Erythroblast (primary cell): ENCODE measurements at regions not wholly inside any gene's neighbourhood (a gene's known extent, or its start where the extent isn't known, plus 50 kb on each side); places are given as distances from the start of the nearest gene placed in this dataset.

ENCODE experiments used
- GATA1 ChIP-seq: IDR thresholded peaks from 2 replicates; pipeline ENCODE4 v1.6.1; 2011; ENCODE audit warnings: low read depth, mild to moderate bottlenecking, control low read depth, low read length, moderate library complexity
- POLR2A ChIP-seq: IDR thresholded peaks from 2 replicates; pipeline ENCODE4 v1.6.1; 2011; ENCODE audit warnings: mild to moderate bottlenecking, low read length

DNA sequence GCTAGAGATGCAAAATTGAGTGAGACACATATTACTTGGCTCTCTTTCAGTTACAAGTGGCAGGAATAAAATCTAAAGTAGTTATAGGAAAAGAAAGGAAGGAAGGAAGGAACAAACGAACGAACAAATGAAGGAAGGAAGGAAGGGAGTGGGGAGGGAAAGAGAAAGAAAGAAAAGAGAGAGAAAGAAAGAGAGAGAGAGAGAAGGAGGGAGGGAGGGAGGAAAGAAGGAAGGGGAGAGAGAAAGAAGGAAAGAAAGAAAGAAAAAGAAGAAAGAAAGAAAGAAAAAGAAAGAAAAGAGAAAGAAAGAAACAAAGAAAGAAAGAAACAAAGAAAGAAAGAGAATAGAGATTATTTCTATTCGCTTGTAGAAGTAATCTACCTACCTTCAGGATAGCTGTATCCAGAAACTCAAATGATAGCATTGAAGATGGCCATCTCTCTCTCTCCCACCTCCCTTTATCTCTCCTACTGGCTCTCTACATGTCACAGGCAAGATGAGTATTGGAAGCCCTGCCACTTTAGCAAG lies 229.7 kb upstream of the TLE3 start:
- no peak for TF ChIP-seq POLR2A
- no peak for TF ChIP-seq GATA1
